GM20000 (cell line): ENCODE measurements at regions not wholly inside any gene's neighbourhood (a gene's known extent, or its start where the extent isn't known, plus 50 kb on each side); places are given as distances from the start of the nearest gene placed in this dataset.
A peak's percentile ranks its signal among the peaks of the same experiment; 100 is the strongest.
"Not testable (repeated sequence)": the region's sequence is repeated elsewhere in the genome, so short reads cannot be mapped to it uniquely, and the experiment has no call there.

Experiments used
- DNase-seq: peaks from one replicate; pipeline ENCODE4 v3.0.0; 2012; ENCODE audit warnings: low spot score
- TF ChIP-seq, protein P1 (sequence below): IDR thresholded peaks from 2 replicates; pipeline ENCODE4 v1.5.1; 2012; ENCODE audit warnings: mild to moderate bottlenecking, control low read depth; ENCODE audit errors: extremely low read depth, missing control alignments

DNA sequence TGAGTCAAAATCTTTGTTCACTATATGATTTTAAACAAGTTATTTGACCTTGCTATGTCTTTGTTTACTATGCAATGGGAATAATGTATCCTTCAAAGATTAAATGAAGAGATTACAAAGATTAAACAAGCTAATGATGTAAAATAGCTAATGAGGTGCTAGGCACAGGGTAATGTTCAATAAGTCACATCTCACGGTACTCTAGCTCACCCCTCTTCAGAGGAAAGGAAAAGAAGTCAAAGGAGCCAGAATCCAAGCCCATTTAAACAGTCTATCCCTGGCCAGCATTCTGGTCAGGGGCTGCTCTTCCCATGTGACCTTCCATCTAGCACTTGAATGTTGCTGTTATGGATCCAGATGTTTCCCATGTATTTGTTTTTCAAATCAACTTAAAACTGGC, 412.4 kb upstream of the CAMK1G start:
- TF ChIP-seq, protein P1, sequence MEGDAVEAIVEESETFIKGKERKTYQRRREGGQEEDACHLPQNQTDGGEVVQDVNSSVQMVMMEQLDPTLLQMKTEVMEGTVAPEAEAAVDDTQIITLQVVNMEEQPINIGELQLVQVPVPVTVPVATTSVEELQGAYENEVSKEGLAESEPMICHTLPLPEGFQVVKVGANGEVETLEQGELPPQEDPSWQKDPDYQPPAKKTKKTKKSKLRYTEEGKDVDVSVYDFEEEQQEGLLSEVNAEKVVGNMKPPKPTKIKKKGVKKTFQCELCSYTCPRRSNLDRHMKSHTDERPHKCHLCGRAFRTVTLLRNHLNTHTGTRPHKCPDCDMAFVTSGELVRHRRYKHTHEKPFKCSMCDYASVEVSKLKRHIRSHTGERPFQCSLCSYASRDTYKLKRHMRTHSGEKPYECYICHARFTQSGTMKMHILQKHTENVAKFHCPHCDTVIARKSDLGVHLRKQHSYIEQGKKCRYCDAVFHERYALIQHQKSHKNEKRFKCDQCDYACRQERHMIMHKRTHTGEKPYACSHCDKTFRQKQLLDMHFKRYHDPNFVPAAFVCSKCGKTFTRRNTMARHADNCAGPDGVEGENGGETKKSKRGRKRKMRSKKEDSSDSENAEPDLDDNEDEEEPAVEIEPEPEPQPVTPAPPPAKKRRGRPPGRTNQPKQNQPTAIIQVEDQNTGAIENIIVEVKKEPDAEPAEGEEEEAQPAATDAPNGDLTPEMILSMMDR, result no peak
- no peak for DNase-seq

DNA sequence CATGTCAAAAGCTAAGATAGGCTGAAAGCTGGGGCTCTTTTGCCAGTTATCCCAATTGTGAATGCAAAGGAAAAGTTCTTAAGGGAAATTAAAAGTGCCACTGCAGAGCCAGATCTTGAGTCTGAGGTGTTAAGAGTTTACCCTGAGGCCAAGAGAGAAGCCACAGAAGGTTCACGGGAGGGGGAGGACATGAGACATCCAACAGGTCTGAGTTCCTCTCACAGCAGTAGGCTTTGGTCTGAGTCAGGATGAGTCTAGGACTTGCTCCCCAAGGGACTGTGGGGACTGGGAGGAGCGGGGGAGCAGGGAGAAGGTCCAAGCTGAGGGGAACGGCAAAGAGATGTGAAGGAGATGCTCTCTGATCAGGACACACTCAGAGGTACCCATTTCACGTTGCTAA, 411.2 kb upstream of the CAMK1G start:
- no peak for DNase-seq
- TF ChIP-seq, protein P1, result no peak

DNA sequence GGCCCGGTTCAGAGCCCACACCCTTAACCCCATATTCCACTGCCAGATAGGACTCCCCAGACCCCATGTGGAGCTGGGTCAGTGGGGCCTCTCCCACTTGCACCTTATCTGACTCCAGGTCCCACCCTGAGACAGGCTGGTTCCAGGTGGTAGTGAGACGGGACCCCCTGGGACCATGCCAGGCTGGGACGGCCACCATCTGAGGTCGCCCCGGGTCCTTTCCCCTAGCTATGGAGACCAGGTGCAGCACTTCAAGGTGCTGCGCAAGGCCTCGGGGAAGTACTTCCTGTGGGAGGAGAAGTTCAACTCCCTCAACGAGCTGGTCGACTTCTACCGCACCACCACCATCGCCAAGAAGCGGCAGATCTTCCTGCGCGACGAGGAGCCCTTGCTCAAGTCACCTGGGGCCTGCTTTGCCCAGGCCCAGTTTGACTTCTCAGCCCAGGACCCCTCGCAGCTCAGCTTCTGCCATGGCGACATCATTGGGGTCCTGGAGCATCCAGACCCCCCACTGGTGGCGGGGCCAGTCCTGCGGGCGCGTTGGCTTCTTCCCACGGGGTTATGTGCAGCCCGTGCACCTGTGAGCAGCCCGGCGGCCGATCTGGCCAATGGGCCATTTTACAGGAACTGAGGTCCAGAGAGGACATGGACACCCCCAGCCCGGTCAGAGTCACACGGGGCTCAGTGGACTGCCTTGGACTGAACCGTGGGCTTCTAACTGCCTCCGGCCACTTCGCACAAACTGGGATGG, 410.5 kb upstream of the CAMK1G start:
- not testable (repeated sequence) for DNase-seq

DNA sequence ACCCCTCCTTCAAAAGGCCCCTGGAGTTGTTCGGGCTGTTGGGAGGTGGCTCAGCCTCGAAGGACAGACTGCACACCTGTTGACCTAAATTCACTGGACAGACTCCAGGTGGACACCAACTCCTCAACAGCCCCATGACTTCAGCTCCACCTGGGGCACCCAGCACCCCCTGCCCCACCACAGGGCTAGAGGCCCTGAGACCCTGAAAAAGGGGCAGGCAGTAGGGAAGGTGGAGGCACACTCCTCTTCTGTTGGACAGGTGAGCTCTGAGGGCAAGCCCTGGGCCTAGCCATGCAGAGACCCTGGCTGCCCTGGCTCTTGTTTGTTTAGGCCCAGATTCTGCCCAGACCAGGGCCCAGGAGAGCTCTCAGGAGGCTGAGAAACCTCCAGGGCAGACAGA, 409.7 kb upstream of the CAMK1G start:
- not testable (repeated sequence) for DNase-seq

DNA sequence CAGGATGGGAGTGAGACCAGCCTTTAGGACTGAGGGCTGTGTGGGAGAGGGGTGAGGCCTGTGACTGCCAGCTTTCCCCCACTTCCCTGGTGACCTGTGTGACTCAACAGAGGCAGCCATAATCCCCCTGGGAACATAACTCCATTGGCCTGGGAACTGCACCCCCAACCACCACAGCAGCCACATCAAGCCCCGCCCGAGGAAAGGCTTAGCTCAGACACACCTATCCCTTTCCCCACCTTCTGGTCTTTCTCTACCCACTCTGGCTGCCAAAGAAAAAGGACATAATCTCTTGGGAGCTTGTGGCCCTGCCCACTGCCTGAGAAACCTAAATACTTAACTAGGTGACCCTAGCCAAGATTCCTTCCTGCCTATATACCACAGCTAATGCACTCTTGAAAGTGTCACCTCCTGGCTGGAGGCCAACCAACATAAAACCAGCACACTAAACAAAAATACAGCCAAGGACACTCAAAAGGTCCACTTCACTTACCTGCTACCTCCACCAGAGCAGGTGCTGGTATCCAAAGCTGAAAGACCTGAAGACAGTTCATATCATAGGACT, 406.6 kb upstream of the CAMK1G start:
- TF ChIP-seq, protein P1, result no peak
- DNase-seq, result no peak

DNA sequence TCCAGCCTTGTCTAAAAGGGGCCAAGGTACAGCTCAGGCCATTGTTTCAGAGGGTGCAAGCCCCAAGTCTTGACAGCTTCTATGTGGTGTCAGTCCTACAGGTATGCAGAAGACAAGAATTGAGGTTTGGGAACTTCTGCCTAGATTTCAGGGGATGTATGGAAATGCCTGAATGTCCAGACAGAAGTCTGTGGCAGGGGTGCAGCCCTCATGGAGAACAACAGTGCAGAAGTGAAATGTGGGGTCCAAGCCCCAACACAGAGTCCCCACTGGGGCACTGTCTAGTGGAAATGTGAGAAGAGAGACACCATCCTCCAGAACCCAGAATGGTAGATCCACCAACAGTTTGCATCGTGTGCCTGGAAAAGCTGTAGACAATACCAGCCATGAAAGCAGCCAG, 400.3 kb upstream of the CAMK1G start:
- TF ChIP-seq, protein P1, result no peak
- no peak for DNase-seq

DNA sequence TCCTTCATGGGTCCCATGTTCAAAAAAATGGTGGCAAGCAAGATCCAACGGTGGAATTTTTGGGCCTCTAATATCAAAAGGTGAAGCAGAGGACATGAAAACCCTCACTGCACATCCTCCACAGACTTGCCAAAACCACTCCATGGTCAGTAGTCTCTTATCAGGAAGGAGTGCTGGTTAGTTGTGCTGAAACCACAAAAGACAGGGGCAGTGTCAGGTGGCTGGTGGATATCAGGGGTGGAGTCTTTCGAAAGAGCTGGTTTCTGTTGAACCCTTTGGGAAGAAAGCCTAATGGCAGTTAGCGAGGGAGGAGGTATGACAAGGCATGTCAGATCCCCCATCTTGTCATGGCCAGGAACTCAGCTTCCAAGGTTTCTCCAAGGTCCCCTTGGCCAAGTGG, 395.9 kb upstream of the CAMK1G start:
- DNase-seq, result no peak
- TF ChIP-seq, protein P1, result no peak

DNA sequence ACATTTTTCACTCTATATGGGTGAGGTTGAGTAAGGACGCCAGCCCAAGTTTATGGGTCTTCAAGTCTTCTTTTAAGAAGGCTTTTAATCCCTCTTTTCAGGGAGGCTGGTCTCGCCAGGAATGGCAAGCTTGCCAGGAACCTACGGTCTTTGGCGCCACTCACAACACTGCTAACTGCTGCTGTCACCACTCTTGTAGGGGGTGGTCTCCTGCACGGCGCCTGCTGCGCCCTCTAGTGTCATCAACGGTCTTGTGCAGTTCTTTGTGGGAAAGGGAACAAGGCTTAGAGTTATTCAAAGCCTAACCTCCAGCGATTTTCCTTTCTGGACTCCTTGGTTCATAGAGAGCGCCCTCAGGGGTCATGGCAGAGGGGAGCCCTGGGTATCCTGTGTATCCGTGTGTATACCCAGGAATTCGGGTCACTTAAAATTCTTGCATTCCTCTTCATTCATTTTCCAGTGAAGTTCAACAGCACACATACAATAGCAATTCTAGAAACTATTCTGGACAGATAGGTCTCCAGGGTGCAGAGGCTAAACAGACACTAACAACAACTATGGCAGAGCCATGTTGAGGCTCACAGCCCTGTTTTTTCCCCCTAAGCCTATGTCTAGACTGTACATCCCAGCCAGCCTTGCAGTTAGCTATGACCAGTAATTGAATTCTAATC, 392.8 kb upstream of the CAMK1G start:
- DNase-seq, result peak; percentile 72
- TF ChIP-seq, protein P1, result peak; percentile 91
